Stimulated activated CD4-positive, alpha-beta T cell treated with anti-CD3 and anti-CD28 coated beads, Interleukin-12 subunit alpha, Interleukin-12 subunit beta, amount 100 ng/mL, for 48 hours (primary cell): ENCODE measurements at regions not wholly inside any gene's neighbourhood (a gene's known extent, or its start where the extent isn't known, plus 50 kb on each side); places are given as distances from the start of the nearest gene placed in this dataset.

Experiments
- DNase-seq, 3 donors: peaks; one replicate each; pipeline ENCODE4 v3.0.0-alpha.2; 2020; ENCODE audit warnings: low read depth in 2 of 3, low spot score in 1 of 3

GRCh38 chr5:54653956-54654614, 136.5 kb downstream of the SNX18 start:
- no peak for DNase-seq

- DNase-seq = no peak
Measured at GRCh38 chr5:54651482-54652076, 134.0 kb downstream of the SNX18 start.

GRCh38 chr5:54649041-54649504, 131.5 kb downstream of the SNX18 start:
- DNase-seq = no peak

GRCh38 chr5:54646356-54647101, 129.0 kb downstream of the SNX18 start:
- DNase-seq = peak; percentile 44 to 51 (median 49)

GRCh38 chr5:54645882-54646355, 128.4 kb downstream of the SNX18 start:
- DNase-seq = no peak

- DNase-seq = no peak
Measured at GRCh38 chr5:54644226-54644625, 126.7 kb downstream of the SNX18 start.

GRCh38 chr5:54643685-54644106, 126.1 kb downstream of the SNX18 start:
- DNase-seq = no peak

- no peak for DNase-seq
Measured at GRCh38 chr5:54639621-54640020, 122.1 kb downstream of the SNX18 start.

- no peak for DNase-seq
Measured at GRCh38 chr5:54638106-54638505, 120.5 kb downstream of the SNX18 start.

GRCh38 chr5:54637654-54638053, 120.1 kb downstream of the SNX18 start:
- no peak for DNase-seq

GRCh38 chr5:54634089-54634488, 116.5 kb downstream of the SNX18 start:
- no peak for DNase-seq

- no peak for DNase-seq
Measured at GRCh38 chr5:54632131-54632701, 114.7 kb downstream of the SNX18 start.

- no peak for DNase-seq
Measured at GRCh38 chr5:54630738-54631359, 113.3 kb downstream of the SNX18 start.

GRCh38 chr5:54629115-54629514, 111.6 kb downstream of the SNX18 start:
- no peak for DNase-seq

GRCh38 chr5:54628050-54628449, 110.5 kb downstream of the SNX18 start:
- no peak for DNase-seq

GRCh38 chr5:54626407-54626806, 108.8 kb downstream of the SNX18 start:
- DNase-seq = no peak

- DNase-seq = no peak
Measured at GRCh38 chr5:54624805-54625568, 107.4 kb downstream of the SNX18 start.

GRCh38 chr5:54621709-54622108, 104.2 kb downstream of the SNX18 start:
- DNase-seq = no peak

- no peak for DNase-seq
Measured at GRCh38 chr5:54621048-54621447, 103.5 kb downstream of the SNX18 start.

- DNase-seq = no peak
Measured at GRCh38 chr5:54620141-54620933, 102.8 kb downstream of the SNX18 start.
